ENCODE measurements at regions not wholly inside any gene's neighbourhood (a gene's known extent, or its start where the extent isn't known, plus 50 kb on each side); places are given as distances from the start of the nearest gene placed in this dataset.
"Not testable (repeated sequence)": the region's sequence is repeated elsewhere in the genome, so short reads cannot be mapped to it uniquely, and the experiment has no call there.

DNA sequence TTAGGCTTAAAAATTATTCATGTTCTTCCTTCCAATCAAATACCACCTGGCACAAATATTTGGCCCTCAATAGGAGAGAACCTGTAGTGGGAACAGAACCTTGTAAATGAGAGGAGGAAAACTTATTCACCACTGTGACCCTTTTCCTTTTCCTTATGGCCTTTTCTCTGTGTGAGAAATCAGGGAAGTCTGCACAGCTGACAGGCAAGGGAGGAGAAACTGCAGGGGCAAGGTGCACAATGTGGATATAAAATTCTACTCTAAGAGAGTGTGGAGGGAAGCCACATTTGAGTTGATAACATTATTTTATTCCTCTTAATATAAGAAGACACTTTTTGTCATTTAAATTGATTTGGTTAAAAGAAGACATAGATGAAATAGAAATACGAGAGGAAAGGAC, 1247.0 kb upstream of the CHAC2 start:
- DNase-seq = no peak

DNA sequence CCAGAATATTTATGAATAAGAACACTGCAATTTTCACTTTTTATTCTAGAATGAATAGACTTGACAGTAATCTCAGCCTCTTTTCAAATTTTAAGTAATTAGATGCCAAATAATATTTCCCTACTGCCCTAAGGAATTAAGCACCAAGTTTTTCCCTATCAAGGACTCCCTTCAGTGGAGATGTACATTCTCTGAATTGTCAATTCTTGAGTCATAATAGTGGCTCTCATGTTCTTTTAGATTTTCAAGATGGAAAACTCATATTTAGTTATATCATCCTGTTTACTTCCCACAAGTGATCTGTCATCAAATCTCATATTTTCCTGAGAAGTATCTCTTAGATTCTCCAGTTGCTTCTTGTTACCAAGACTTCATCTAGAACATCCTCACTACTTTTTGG, 1248.9 kb upstream of the CHAC2 start:
- DNase-seq = peak; percentile 4

DNA sequence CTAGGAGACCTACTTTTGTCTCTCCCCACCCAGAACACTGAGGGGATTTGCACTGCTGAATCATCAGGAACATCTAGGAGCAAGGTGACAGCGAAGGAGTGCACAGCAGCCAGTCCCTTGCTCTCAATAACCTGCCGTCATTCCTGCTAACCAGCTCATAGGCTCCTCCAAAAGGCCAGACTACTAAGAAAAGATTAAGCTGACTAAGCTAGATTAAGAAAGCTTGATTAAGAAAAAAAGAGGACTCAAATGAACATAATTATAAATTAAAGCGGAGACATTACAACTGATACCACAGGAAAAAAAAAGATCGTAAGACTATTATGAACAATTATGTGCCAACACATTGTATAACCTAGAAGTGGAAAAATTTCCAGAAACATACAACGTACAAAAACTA, 1254.8 kb upstream of the CHAC2 start:
- no peak for DNase-seq

DNA sequence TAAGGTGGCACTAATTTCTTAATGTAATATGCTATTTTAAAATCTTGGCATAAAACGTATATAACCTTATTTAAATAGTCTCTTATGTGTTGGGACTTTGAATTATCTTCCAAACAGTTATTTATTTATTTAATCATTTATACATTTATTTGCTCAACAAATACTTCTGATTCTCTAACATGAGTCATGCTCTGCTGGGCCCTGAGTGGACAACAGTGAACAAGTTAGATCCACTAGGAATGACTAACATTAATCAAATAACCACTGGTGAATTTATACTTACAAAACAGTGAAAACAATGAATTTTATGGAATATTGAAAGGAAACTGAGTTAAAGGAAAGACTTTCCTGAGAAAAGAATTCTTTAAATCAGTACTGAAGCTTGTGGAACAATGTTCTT, 1257.2 kb upstream of the CHAC2 start:
- DNase-seq = no peak

DNA sequence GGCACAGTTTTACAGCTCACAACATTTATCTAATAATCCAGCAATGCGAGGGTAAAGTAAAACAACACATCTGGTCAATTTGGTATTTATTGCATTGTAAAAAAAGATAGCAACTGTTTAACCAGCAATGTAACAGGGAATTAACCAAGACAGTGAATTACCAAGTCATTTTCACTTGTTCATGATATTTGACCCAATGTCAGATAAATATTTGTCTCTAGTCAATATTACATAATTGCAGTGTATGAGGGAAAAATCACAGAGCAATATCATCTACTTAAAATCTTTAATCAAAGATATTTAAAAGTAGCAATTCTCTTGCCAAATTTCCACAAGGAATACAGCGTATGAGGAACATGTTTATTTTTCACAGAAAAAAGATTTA, 1265.1 kb upstream of the CHAC2 start:
- DNase-seq = no peak

DNA sequence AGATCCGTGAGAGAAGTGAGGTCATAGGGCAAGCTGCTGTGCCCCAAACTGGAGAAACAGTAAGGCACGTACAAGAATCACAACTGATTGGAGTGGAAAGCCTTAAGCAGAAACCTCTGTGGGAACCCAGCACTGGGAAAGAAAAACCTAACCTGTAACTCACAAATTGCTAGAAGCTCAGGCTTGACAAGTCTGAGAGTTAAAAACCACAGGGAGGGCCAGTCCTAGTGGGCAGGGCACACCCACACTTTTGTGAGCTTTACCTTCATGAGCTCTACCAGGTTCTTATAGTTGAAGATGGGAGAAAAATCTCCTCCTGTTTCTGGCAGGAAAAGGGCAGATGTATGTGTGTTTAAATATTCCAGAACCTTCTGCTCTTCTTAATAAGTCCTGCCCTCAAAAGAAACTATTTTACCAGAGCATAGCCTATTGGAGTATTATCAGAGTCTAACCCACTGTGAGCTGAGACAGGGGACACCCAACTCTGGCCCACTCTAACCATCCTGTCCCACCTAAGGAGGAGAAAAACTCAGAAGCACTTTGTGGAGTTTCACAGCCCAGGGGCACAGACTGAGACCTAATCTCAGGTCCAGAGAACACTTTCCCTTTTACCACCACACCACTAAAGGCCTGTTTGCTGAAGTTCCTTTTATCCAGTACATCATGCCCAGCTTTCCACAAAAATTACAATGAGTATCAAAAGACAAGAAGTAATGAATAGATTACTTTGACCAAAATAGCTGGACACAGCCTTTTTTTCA, 1265.7 kb upstream of the CHAC2 start:
- DNase-seq = no peak

DNA sequence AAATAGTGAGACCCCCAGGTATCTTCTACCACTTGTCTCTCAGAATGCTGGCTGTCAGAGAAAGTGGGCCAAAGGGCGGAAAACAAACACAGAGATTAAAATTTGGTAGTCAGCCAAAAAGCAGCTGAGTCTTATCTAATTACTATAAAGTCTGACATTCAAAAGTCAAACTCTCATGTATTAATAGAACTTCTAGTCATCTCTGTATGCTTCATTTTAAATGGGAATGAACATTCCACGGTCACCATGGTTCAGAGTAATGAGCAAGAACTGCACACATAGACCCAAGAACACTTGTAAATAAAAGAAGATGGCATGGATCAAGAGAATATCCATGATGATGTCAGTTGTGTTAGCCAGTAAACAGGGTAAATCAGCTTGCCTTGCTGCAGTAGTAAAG, 1267.0 kb upstream of the CHAC2 start:
- DNase-seq = no peak

DNA sequence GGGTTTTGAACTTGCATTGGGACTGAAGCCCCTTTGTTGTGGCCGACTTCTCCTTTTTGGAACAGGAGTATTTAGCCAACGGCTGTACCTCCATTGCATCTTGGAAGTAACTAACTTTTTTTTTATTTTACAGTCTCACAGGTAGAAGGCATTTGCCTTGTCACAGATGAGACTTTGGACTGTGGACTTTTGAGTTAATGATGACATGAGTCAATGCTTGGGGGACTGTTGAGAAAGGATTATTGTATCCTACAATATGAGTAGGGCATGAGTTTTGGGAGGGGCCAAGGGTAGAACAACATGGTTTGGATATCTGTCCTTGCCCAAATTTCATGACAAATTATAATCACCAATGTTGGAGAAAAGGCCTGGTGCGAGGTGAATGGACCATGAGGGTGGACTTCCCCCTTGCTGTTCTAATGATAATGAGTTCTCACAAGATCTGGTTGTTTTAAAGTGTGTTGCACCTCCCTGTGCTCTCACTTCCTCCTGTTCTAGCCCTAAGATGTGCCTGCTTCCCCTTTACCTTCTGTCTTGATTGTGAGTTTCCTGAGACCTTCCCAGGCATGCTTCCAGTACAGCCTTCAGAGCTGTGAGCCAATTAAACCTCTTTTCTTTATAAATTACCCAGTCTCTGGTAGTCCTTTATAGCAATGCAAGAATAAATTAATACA, 1269.4 kb upstream of the CHAC2 start:
- no peak for DNase-seq

DNA sequence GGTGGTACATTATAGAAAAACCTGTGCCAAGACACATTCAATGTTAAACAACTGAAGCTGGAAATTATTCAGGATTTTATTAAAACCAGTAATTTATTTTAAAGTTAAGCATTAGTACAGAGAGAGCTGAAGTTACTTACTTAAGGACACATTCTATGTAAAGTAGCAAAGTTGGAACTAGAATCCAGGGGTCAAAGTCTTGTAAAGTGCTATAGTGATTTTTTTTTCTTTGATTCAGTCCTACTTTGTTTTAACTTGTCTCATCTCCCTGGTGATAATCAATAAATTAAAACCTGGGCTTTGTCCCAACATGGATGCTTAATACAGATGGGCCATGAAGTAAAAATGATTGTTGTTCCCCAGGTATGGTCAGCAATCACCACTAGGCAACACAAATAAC, 1271.8 kb upstream of the CHAC2 start:
- no peak for DNase-seq

DNA sequence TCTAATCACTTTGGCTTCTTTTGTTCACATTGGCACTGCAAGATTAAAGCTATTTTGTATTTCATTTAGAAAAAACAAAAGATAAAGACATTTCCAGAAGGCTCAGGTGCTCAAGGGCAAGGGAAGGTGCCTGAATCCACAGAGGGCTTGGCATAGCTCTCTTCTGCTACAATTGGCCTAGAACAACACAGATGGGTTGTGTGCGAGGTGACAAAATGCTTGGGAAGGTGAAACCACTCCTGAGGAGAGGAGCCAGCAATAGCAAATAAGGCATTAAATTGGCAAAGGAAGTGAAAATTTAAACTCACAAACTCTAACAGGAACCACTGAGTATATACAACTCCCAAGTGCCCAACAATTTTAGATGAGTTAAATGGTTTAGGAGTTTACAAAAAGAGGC, 1290.4 kb upstream of the CHAC2 start:
- DNase-seq = no peak

DNA sequence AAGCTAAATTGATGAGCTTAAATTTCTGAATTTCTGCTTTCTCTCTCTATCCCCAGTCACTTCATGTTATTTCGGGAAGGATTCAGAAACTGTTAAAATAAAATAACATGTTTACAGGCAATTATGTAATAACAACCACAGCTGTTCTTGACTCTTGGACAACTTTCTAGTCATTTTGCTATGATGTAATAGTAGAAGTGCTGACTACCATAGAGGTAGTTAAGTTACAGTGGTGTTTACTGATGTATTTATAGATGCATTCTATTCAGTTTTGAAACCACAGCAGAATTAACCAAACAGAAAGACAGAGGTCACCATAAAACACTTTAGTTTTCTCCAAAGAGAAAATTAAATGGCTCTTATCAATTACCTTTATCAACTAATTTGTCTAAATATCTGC, 1292.0 kb upstream of the CHAC2 start:
- DNase-seq = no peak

DNA sequence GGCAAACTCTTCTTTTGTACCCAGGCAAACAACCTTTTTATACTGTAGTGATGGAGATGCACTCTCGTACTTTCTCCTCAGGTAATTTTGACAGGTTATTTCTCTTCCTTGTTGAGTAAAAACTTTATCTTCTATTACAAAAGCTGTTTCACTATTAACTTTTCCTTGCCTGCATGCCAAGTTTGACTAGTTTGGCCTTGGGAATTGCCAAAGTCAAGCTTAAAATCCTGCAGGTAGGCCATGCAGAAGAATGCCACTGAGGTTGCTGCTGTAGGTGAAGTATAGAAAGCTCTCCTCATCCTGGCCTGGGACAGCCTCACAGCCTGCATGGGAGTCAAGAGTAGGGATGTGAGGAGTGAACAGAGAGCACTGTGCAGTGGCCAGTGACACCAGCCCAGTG, 1293.5 kb upstream of the CHAC2 start:
- no peak for DNase-seq

DNA sequence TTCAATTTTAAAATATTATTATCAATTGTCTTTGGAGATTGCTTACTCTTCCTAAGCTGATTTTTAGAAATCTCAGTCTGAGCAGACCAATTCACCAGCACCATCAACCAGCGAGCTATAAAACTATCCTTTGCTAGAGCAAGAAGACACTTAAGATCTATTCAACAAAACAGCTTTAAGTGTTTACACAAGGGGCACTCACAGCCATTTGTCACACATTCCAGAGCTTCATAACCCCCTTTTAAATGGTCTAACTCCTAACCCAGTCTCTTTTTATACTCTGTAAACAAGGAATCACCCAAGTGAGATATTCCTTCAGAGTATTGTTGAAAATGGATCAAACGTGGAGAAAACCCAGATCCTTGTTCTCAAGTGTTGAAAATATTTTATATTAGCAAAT, 1294.1 kb upstream of the CHAC2 start:
- no peak for DNase-seq

DNA sequence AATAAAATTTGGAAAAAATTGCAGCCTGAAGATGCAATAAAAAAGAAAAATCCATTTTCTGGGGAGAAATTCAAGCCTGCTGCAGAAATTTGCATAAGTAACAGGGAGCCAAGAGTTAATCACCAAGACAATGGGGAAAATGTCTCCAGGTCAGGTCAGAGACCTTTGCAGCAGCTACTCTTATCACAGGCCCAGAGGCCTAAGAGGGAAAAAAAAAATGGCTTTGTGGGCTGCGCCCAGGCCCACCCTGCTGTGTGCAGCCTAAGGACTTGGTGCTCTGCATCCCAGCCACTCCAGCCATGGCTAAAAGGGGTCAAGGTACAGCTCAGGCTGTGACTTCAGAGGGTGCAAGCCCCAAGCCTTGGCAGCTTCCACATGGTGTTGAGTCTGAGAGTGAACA, 1297.1 kb upstream of the CHAC2 start:
- not testable (repeated sequence) for DNase-seq

DNA sequence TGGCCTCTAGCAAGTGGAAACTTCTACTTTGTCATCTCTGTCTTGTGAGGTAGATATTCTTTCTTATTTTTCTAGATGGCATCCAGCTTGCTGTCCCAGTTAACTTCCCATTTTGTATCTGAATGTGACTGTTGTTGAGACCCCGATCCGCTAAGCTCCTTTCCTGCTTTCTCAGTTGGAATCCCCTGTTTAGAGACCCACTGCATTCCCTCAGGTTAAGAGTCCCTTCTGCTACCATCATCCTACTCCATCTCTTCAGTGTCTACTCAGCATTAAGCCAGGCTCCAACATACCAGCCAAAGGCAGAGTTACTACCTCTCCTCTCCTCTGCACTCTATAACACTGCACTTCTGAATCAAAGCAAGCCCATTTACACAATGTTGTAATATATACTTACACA, 1300.4 kb upstream of the CHAC2 start:
- DNase-seq = no peak

DNA sequence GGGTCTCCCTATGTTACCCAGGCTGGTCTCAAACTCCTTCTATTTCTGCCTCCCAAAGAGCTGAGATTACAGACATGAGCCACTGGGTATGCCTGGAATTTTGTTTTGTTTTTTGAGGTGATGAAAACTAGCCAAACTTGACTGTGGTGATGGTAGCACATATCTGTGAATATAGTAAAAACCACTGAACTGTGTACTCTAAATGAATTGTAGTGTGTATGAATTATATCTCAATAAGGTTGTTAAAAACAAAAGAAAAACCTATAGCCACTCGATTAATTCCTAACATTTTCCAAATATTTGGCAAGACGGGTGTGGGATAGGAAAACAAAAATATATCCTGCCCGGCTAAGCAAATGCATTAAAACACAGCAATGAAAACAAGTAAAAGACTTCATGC, 1302.3 kb upstream of the CHAC2 start:
- peak; percentile 9 for DNase-seq

DNA sequence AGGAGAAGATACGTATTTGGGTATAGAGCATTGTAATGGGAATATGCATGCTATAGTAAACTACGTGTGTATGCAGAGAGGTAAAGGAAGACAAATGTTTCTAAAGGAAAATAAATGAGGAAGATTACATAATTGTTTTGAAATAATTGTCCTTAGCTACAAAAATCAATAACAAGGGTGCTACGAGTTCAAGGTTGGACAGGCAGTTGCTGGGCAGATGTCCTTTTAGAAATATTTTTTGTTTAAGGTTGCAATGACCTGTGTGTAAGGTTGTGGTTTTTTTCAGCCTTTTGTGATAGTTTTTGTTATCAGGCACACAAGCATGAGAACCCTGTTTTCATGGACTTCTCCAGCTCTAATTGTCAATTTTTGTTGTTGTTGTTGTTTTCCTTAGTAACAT, 1304.1 kb upstream of the CHAC2 start:
- DNase-seq = no peak

DNA sequence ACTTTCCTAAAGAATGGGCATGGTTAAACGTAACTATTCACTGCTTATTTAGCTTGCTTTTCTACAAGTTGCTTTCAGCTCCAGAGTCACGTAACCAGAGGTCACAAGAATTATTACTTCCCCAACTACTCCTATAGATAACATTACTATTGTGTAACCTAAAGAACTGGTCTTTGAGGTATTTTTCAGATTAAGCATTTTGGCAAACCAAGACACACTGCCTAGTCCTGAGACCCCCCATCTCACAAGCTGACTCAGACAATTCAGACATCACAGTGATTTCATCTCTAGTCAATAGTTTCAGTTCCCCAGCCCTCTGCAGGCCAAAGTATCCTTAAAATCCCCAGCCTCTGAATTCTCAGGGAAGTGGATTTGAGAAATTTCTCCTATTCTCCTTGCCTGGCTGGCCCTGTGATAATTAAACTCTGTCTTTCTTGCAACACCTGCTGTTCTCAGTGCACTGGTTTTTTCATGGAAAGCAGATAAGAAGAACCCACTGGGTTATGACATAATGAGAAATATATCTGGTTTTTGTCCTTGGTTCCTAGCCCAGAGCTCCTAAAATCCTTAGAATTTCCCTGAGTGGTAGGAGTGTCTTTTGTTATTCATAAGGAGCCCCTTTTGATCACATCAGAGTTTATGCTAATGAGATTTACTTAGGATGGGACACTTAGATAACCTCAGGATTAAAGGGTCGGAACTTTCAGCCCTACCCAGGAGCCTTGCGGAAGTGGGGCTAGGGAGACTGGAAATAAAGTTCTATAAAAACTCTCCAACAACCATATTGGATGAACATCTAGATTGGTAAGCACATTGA, 1310.8 kb upstream of the CHAC2 start:
- peak; percentile 12 for DNase-seq

DNA sequence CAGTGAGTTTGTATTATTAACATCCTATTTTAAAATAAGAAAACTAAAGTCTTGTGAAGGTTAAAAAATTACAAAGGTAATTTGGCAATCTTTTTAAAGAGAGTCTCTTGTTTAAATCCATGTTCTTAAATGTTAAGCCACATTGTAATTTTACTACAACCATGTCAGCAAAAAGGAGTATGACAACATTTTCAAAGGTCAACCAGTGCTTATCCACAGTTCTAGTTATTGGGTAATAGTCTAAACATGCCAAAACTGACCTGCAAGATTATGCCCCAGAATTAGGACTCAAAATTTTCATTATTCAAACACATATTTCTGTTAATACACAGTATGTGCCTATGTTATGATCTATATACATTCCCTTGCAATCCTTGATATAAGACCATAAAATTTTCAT, 1312.6 kb upstream of the CHAC2 start:
- no peak for DNase-seq

DNA sequence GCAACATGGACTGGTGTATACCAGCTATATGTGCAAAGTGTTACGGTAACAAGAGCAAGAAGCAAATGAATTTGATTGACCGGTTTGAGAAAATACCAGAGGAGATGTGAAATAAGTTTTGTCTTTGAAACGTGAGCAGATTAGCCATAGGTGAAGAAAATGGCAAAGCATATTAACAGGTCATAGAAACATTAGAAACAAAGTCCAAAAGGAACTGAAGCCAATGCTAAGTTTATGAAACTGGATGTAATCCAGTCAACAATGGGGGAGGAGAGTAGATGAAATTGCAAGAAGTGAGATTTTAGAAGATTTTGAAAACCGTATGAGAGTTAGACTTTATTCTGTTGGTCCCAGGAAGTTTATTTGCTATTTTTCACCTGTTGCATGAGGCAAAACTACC, 1315.4 kb upstream of the CHAC2 start:
- DNase-seq = no peak

DNA sequence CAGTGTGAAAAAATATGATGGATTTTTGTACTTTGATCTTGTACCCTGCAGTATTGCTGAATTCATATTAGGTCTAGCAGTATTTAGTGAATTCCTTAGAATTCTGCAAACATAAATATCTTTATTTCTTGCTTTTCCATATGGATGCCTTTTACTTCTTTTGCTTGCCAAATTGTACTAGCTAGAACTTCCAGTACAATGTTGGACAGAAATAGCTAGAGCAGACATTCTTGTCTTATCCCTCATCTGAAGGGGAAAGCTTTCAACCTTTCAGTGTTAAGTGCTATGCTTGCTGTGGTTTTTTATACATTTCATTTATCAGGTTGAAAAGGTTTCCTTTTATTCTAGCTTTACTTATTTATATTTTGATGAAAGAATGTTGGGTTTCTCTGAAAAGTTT, 1321.9 kb upstream of the CHAC2 start:
- DNase-seq = no peak

DNA sequence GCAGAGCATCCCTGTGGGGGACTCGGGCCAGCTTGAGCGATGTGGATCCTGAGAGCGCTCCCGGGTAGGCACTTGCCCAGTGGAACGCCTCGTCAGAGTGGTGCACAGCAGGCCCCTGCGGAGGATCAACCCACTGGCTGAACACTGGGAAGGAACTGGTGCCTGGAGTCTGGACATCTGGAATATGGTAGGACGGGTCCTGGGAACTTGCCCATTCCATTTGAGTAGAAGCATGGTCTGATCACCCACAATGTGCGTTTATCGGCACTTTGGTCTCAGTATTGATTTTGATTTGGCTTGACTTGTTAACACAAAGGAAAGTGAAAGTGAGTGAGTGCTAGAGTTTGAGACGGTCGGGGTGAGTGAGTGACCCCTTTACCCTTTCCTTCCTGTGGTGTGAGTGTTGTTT, 1336.2 kb upstream of the CHAC2 start:
- DNase-seq = no peak

DNA sequence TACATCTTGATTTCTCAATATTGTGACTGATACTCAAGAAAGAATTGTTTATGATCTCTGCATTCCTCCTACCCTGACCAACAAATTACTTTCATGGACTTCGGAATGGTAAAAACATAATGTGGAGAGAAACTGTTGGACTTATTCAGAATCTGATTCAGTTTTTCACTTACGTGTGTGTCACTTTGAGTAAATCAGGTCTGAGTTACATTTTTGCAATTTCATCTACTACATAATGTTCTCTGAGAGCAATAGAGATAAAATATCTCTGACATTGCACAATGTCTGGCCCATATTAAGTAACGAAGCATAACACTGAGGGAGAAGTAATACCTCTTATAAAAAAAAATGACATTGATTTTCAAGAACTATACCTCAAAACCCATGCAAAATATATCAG, 1337.9 kb upstream of the CHAC2 start:
- no peak for DNase-seq

DNA sequence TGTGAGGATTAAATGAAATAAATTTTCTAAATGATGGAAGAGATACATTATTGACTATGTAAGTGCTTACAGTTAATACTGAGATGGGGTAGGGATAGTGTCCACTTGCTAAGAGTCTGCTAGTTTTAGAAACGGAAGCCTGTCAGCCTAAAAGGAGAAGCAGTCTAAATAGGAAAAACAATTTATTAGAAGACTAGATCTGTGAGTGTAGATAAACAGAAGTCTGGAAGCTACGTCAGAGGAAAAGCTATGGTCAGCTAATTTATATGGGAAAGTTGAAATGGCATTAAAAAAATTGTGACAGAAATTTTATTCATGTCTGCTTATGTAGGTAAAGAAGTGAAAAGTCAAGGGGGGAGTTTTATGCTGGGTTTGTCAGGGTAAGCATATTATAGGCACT, 1338.4 kb upstream of the CHAC2 start:
- DNase-seq = no peak
